H1 (cell line): ENCODE measurements at regions not wholly inside any gene's neighbourhood (a gene's known extent, or its start where the extent isn't known, plus 50 kb on each side); places are given as distances from the start of the nearest gene placed in this dataset.

Source experiments
- CREB1 ChIP-seq: IDR thresholded peaks from 2 replicates; pipeline ENCODE4 v1.6.1; 2012; ENCODE audit warnings: inconsistent platforms
- EZH2 ChIP-seq: fragments of 200-600 bp; sonication (generic); IDR thresholded peaks from 2 replicates; pipeline ENCODE4 v1.7.1; 2012; ENCODE audit warnings: low read depth, mild to moderate bottlenecking, moderate library complexity, low read length, inconsistent platforms; ENCODE audit not compliant: severe bottlenecking
- POLR2A ChIP-seq, 2 experiments: IDR thresholded peaks; 1 replicate in 1 of 2; 2 replicates in 1 of 2; pipeline ENCODE4 v1.6.1; 2011; ENCODE audit warnings: low read depth in 2 of 2, low read length in 2 of 2, mild to moderate bottlenecking in 2 of 2; ENCODE audit errors: control extremely low read depth in 1 of 2
- RAD21 ChIP-seq, 2 experiments: IDR thresholded peaks in 1 of 2; conservative IDR thresholded peaks in 1 of 2; 2 replicates each; pipeline ENCODE4 v1.6.1; 2011; ENCODE audit warnings: low read depth in 2 of 2, low read length in 2 of 2, improper control_type of control experiment in 1 of 2, inconsistent platforms in 1 of 2, mild to moderate bottlenecking in 1 of 2, moderate library complexity in 1 of 2
- RFX5 ChIP-seq: IDR thresholded peaks from 2 replicates; pipeline ENCODE4 v1.6.1; 2011; ENCODE audit warnings: low read depth, low read length, improper control_type of control experiment, borderline replicate concordance
- SIN3A ChIP-seq, 2 experiments: IDR thresholded peaks in 1 of 2; conservative IDR thresholded peaks in 1 of 2; 2 replicates each; pipeline ENCODE4 v1.6.1; 2011 to 2012; ENCODE audit warnings: low read length in 2 of 2, improper control_type of control experiment in 1 of 2, low read depth in 1 of 2, mild to moderate bottlenecking in 1 of 2
- SUZ12 ChIP-seq: fragments of 200-600 bp; sonication (generic); IDR thresholded peaks from 2 replicates; pipeline ENCODE4 v1.6.1; 2012; ENCODE audit warnings: mild to moderate bottlenecking, inconsistent platforms, low read length, moderate library complexity, mixed read lengths
- TCF12 ChIP-seq: IDR thresholded peaks from 2 replicates; pipeline ENCODE4 v1.6.1; 2011; ENCODE audit warnings: low read depth, mild to moderate bottlenecking, low read length
- TF ChIP-seq, protein P1 (sequence below), 3 experiments: IDR thresholded peaks; 1 replicate in 2 of 3; 2 replicates in 1 of 3; pipeline versions ENCODE4 v1.5.1 to v1.6.1; 2011; ENCODE audit warnings: low read length in 3 of 3, mild to moderate bottlenecking in 3 of 3, inconsistent platforms in 2 of 3, low read depth in 1 of 3, moderate library complexity in 1 of 3; ENCODE audit not compliant: insufficient read depth in 1 of 3; ENCODE audit errors: control extremely low read depth in 1 of 3

DNA sequence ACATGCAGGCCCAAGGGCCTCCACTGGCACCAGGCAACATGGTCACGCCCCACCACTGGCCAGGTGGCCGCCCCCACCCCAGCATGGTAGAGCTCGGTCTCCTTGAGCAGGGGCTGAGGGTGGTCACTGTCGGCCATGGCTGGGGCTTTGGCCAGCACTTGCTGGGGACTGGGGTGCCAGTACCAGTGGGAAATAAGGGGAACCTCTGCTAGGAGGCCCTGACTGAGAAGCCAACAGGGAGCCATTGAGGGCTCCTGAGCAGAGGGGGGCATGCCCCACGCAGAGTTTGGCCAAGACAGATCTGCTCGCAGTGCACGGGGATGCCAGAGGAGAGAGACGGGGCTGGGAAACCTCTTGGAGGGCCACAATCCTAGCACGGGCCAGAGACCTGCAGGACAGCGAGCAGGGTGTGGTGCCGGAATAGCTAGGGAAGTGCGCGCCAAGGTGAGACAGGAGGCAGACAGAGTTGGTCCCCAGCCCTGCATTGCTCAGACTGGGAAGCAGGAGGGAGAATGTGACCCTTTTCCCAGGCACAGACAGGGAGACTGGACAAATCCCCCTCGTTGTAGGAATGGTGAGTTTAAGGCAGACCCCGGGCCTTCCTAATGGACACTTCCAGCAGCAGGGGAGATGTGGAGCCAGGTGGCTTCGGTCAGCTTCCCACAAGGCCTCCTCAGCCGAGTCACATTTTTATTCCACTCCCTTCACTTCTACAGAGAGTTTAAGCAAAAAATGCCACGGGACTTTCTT lies 179.0 kb upstream of the CST7 start:
- no peak for TF ChIP-seq POLR2A (IDR thresholded peaks at IDR 0.05; ENCODE audit: control extremely low read depth in 1 of 2, low read depth in 2 of 2, low read length in 2 of 2)
- TF ChIP-seq TCF12, result no peak
- TF ChIP-seq, protein P1, sequence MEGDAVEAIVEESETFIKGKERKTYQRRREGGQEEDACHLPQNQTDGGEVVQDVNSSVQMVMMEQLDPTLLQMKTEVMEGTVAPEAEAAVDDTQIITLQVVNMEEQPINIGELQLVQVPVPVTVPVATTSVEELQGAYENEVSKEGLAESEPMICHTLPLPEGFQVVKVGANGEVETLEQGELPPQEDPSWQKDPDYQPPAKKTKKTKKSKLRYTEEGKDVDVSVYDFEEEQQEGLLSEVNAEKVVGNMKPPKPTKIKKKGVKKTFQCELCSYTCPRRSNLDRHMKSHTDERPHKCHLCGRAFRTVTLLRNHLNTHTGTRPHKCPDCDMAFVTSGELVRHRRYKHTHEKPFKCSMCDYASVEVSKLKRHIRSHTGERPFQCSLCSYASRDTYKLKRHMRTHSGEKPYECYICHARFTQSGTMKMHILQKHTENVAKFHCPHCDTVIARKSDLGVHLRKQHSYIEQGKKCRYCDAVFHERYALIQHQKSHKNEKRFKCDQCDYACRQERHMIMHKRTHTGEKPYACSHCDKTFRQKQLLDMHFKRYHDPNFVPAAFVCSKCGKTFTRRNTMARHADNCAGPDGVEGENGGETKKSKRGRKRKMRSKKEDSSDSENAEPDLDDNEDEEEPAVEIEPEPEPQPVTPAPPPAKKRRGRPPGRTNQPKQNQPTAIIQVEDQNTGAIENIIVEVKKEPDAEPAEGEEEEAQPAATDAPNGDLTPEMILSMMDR (IDR thresholded peaks at IDR 0.05; ENCODE audit: control extremely low read depth in 1 of 3, insufficient read depth in 1 of 3, low read depth in 1 of 3, low read length in 3 of 3), result no peak
- no peak for TF ChIP-seq EZH2
- no peak for TF ChIP-seq RAD21 (IDR thresholded peaks at IDR 0.05 in 1 of 2, conservative IDR thresholded peaks at IDR 0.05 in 1 of 2; ENCODE audit: low read depth in 2 of 2, low read length in 2 of 2)
- TF ChIP-seq RFX5, result no peak
- no peak for TF ChIP-seq SIN3A (conservative IDR thresholded peaks at IDR 0.05 in 1 of 2, IDR thresholded peaks at IDR 0.05 in 1 of 2; ENCODE audit: low read depth in 1 of 2, low read length in 2 of 2)
- TF ChIP-seq SUZ12, result no peak
- no peak for TF ChIP-seq CREB1
